Activated T-helper 1 cell treated with Interleukin-2 at 50 U/mL for 16 hours (primary cell): ENCODE measurements at regions not wholly inside any gene's neighbourhood (a gene's known extent, or its start where the extent isn't known, plus 50 kb on each side); places are given as distances from the start of the nearest gene placed in this dataset.
"Not testable (repeated sequence)": the region's sequence is repeated elsewhere in the genome, so short reads cannot be mapped to it uniquely, and the experiment has no call there.

Experiments
- DNase-seq: peaks from one replicate; pipeline ENCODE4 v3.0.0-alpha.2; 2020; ENCODE audit warnings: low read depth

GRCh38 chr16:66097751-66098150 is 268.7 kb upstream of the CDH5 start:
- DNase-seq, result no peak

GRCh38 chr16:66095676-66096075 is 270.8 kb upstream of the CDH5 start:
- no peak for DNase-seq

GRCh38 chr16:66093191-66093590 is 273.3 kb upstream of the CDH5 start:
- no peak for DNase-seq

GRCh38 chr16:66091471-66091891 is 275.0 kb upstream of the CDH5 start:
- DNase-seq, result no peak

GRCh38 chr16:66088681-66089080 is 277.8 kb upstream of the CDH5 start:
- DNase-seq, result no peak

GRCh38 chr16:66087308-66087707 is 279.2 kb upstream of the CDH5 start:
- no peak for DNase-seq

- DNase-seq, result no peak
Measured at GRCh38 chr16:66085651-66086050, 280.8 kb upstream of the CDH5 start.

GRCh38 chr16:66084731-66085130 is 281.8 kb upstream of the CDH5 start:
- DNase-seq, result not testable (repeated sequence)

GRCh38 chr16:66084306-66084705 is 282.2 kb upstream of the CDH5 start:
- no peak for DNase-seq

GRCh38 chr16:66083171-66083570 is 283.3 kb upstream of the CDH5 start:
- DNase-seq, result no peak

- no peak for DNase-seq
Measured at GRCh38 chr16:66082424-66082823, 284.1 kb upstream of the CDH5 start.

- no peak for DNase-seq
Measured at GRCh38 chr16:66081775-66082366, 284.6 kb upstream of the CDH5 start.

GRCh38 chr16:66079671-66080334 is 286.7 kb upstream of the CDH5 start:
- no peak for DNase-seq

- no peak for DNase-seq
Measured at GRCh38 chr16:66070140-66070917, 296.2 kb upstream of the CDH5 start.

- DNase-seq, result no peak
Measured at GRCh38 chr16:66069587-66069986, 296.9 kb upstream of the CDH5 start.

- no peak for DNase-seq
Measured at GRCh38 chr16:66066404-66066803, 300.1 kb upstream of the CDH5 start.

GRCh38 chr16:66065925-66066324 is 300.6 kb upstream of the CDH5 start:
- DNase-seq, result no peak

- no peak for DNase-seq
Measured at GRCh38 chr16:66064801-66065530, 301.5 kb upstream of the CDH5 start.

- DNase-seq, result no peak
Measured at GRCh38 chr16:66058832-66059231, 307.7 kb upstream of the CDH5 start.

GRCh38 chr16:66058172-66058691 is 308.3 kb upstream of the CDH5 start:
- DNase-seq, result no peak

- DNase-seq, result no peak
Measured at GRCh38 chr16:66057057-66057456, 309.4 kb upstream of the CDH5 start.

GRCh38 chr16:66054095-66054494 is 312.4 kb upstream of the CDH5 start:
- no peak for DNase-seq
